ENCODE measurements at regions not wholly inside any gene's neighbourhood (a gene's known extent, or its start where the extent isn't known, plus 50 kb on each side); places are given as distances from the start of the nearest gene placed in this dataset.

- DNase-seq (ENCODE audit: insufficient read length) (no peak), FAIRE-seq (no peak)
- TF ChIP-seq TAF1 (IDR thresholded peaks at IDR 0.05; ENCODE audit: borderline replicate concordance, low read depth, low read length) (no peak), POLR2A (IDR thresholded peaks at IDR 0.05; ENCODE audit: low read depth, low read length) (no peak), POLR2AphosphoS5 (IDR thresholded peaks at IDR 0.05; ENCODE audit: low read depth, low read length) (no peak)
These were observed 440.4 kb upstream of the SALL1 start for GRCh38 chr16:51591480-51591879.

- FAIRE-seq, result no peak
- TF ChIP-seq POLR2A (IDR thresholded peaks at IDR 0.05; ENCODE audit: low read depth, low read length), result no peak
- TF ChIP-seq TAF1 (IDR thresholded peaks at IDR 0.05; ENCODE audit: borderline replicate concordance, low read depth, low read length), result no peak
- TF ChIP-seq POLR2AphosphoS5 (IDR thresholded peaks at IDR 0.05; ENCODE audit: low read depth, low read length), result no peak
These were observed 428.7 kb upstream of the SALL1 start for GRCh38 chr16:51579652-51580360.

GRCh38 chr16:51577621-51578303 lies 426.7 kb upstream of the SALL1 start:
- FAIRE-seq, result no peak
- DNase-seq (ENCODE audit: insufficient read length), result no peak
- TF ChIP-seq POLR2AphosphoS5 (IDR thresholded peaks at IDR 0.05; ENCODE audit: low read depth, low read length) (no peak), POLR2A (IDR thresholded peaks at IDR 0.05; ENCODE audit: low read depth, low read length) (no peak), TAF1 (IDR thresholded peaks at IDR 0.05; ENCODE audit: borderline replicate concordance, low read depth, low read length) (no peak)

More at GRCh38 chr16:51579652-51580360, 428.7 kb upstream of the SALL1 start:
- no peak for DNase-seq (ENCODE audit: insufficient read length)

GRCh38 chr16:51576498-51577195 lies 425.6 kb upstream of the SALL1 start:
- FAIRE-seq (no peak), DNase-seq (ENCODE audit: insufficient read length) (no peak)
- TF ChIP-seq TAF1 (IDR thresholded peaks at IDR 0.05; ENCODE audit: borderline replicate concordance, low read depth, low read length), result no peak
- TF ChIP-seq POLR2A (IDR thresholded peaks at IDR 0.05; ENCODE audit: low read depth, low read length), result no peak
- no peak for TF ChIP-seq POLR2AphosphoS5 (IDR thresholded peaks at IDR 0.05; ENCODE audit: low read depth, low read length)

- DNase-seq (ENCODE audit: insufficient read length) (no peak), FAIRE-seq (no peak)
- TF ChIP-seq POLR2AphosphoS5 (IDR thresholded peaks at IDR 0.05; ENCODE audit: low read depth, low read length) (no peak), POLR2A (IDR thresholded peaks at IDR 0.05; ENCODE audit: low read depth, low read length) (no peak), TAF1 (IDR thresholded peaks at IDR 0.05; ENCODE audit: borderline replicate concordance, low read depth, low read length) (no peak)
These were observed 422.1 kb upstream of the SALL1 start for GRCh38 chr16:51573191-51573590.

- FAIRE-seq, result no peak
- DNase-seq (ENCODE audit: insufficient read length), result no peak
- no peak for TF ChIP-seq POLR2AphosphoS5 (IDR thresholded peaks at IDR 0.05; ENCODE audit: low read depth, low read length)
- TF ChIP-seq POLR2A (IDR thresholded peaks at IDR 0.05; ENCODE audit: low read depth, low read length), result no peak
- TF ChIP-seq TAF1 (IDR thresholded peaks at IDR 0.05; ENCODE audit: borderline replicate concordance, low read depth, low read length), result no peak
These were observed 418.3 kb upstream of the SALL1 start for GRCh38 chr16:51569203-51569931.

GRCh38 chr16:51567911-51568310 lies 416.8 kb upstream of the SALL1 start:
- no peak for TF ChIP-seq POLR2A (IDR thresholded peaks at IDR 0.05; ENCODE audit: low read depth, low read length)
- no peak for TF ChIP-seq TAF1 (IDR thresholded peaks at IDR 0.05; ENCODE audit: borderline replicate concordance, low read depth, low read length)
- TF ChIP-seq POLR2AphosphoS5 (IDR thresholded peaks at IDR 0.05; ENCODE audit: low read depth, low read length), result no peak
- no peak for FAIRE-seq

GRCh38 chr16:51565184-51565583 lies 414.1 kb upstream of the SALL1 start:
- FAIRE-seq (no peak), DNase-seq (ENCODE audit: insufficient read length) (no peak)
- TF ChIP-seq TAF1 (IDR thresholded peaks at IDR 0.05; ENCODE audit: borderline replicate concordance, low read depth, low read length), result no peak
- TF ChIP-seq POLR2AphosphoS5 (IDR thresholded peaks at IDR 0.05; ENCODE audit: low read depth, low read length), result no peak
- no peak for TF ChIP-seq POLR2A (IDR thresholded peaks at IDR 0.05; ENCODE audit: low read depth, low read length)

More at GRCh38 chr16:51567911-51568310, 416.8 kb upstream of the SALL1 start:
- DNase-seq (ENCODE audit: insufficient read length), result no peak

- no peak for TF ChIP-seq POLR2AphosphoS5 (IDR thresholded peaks at IDR 0.05; ENCODE audit: low read depth, low read length)
- no peak for TF ChIP-seq POLR2A (IDR thresholded peaks at IDR 0.05; ENCODE audit: low read depth, low read length)
- no peak for TF ChIP-seq TAF1 (IDR thresholded peaks at IDR 0.05; ENCODE audit: borderline replicate concordance, low read depth, low read length)
- DNase-seq (ENCODE audit: insufficient read length) (no peak), FAIRE-seq (no peak)
These were observed 411.8 kb upstream of the SALL1 start for GRCh38 chr16:51562891-51563290.

- TF ChIP-seq POLR2AphosphoS5 (IDR thresholded peaks at IDR 0.05; ENCODE audit: low read depth, low read length) (no peak), TAF1 (IDR thresholded peaks at IDR 0.05; ENCODE audit: borderline replicate concordance, low read depth, low read length) (no peak), POLR2A (IDR thresholded peaks at IDR 0.05; ENCODE audit: low read depth, low read length) (no peak)
- FAIRE-seq, result no peak
- no peak for DNase-seq (ENCODE audit: insufficient read length)
These were observed 408.8 kb upstream of the SALL1 start for GRCh38 chr16:51559901-51560300.

GRCh38 chr16:51557670-51558069 lies 406.6 kb upstream of the SALL1 start:
- TF ChIP-seq TAF1 (IDR thresholded peaks at IDR 0.05; ENCODE audit: borderline replicate concordance, low read depth, low read length) (no peak), POLR2A (IDR thresholded peaks at IDR 0.05; ENCODE audit: low read depth, low read length) (no peak), POLR2AphosphoS5 (IDR thresholded peaks at IDR 0.05; ENCODE audit: low read depth, low read length) (no peak)
- DNase-seq (ENCODE audit: insufficient read length), result no peak
- no peak for FAIRE-seq

Measured in GM12892 (cell line).